ENCODE measurements at regions not wholly inside any gene's neighbourhood (a gene's known extent, or its start where the extent isn't known, plus 50 kb on each side); places are given as distances from the start of the nearest gene placed in this dataset.
"Not testable (repeated sequence)": the region's sequence is repeated elsewhere in the genome, so short reads cannot be mapped to it uniquely, and the experiment has no call there.

- H3K27me3 Mint-ChIP-seq; H3K4me3 Mint-ChIP-seq; H3K9me3 Mint-ChIP-seq; H3K36me3 Mint-ChIP-seq (ENCODE audit: low read depth); H3K4me1 Mint-ChIP-seq (ENCODE audit: low read depth); H3K27ac Mint-ChIP-seq: not testable (repeated sequence)
Measured at GRCh38 chrX:23458957-23459356, 124.3 kb downstream of the PTCHD1 start.

GRCh38 chrX:23465105-23465791, 130.6 kb downstream of the PTCHD1 start:
- Mint-ChIP-seq H3K27ac (no peak overlapping the region), H3K9me3 (peaks cover 10% of the 10 kb centered on the region), H3K27me3 (peaks cover 4% of the 10 kb centered on the region), H3K36me3 (ENCODE audit: low read depth) (no peaks in the 10 kb centered on the region), H3K4me3 (no peak overlapping the region), H3K4me1 (ENCODE audit: low read depth) (no peaks in the 10 kb centered on the region)

- H3K4me1 Mint-ChIP-seq (ENCODE audit: low read depth), result no peaks in the 10 kb centered on the region
- peaks cover 10% of the 10 kb centered on the region for H3K9me3 Mint-ChIP-seq
- H3K36me3 Mint-ChIP-seq (ENCODE audit: low read depth), result no peaks in the 10 kb centered on the region
- no peak overlapping the region for H3K4me3 Mint-ChIP-seq
- H3K27ac Mint-ChIP-seq, result no peak overlapping the region
- H3K27me3 Mint-ChIP-seq, result peaks cover 4% of the 10 kb centered on the region
Measured at GRCh38 chrX:23465985-23466384, 131.3 kb downstream of the PTCHD1 start.

- no peak overlapping the region for H3K4me3 Mint-ChIP-seq
- H3K27ac Mint-ChIP-seq, result no peak overlapping the region
Measured at GRCh38 chrX:23478056-23478455, 143.4 kb downstream of the PTCHD1 start.

GRCh38 chrX:23478561-23478960, 143.9 kb downstream of the PTCHD1 start:
- Mint-ChIP-seq H3K4me3 (no peak overlapping the region), H3K4me1 (ENCODE audit: low read depth) (no peaks in the 10 kb centered on the region), H3K36me3 (ENCODE audit: low read depth) (no peaks in the 10 kb centered on the region), H3K27me3 (no peaks in the 10 kb centered on the region), H3K9me3 (peaks cover 4% of the 10 kb centered on the region), H3K27ac (no peak overlapping the region)

More at GRCh38 chrX:23478056-23478455, 143.4 kb downstream of the PTCHD1 start:
- no peaks in the 10 kb centered on the region for H3K4me1 Mint-ChIP-seq (ENCODE audit: low read depth)
- peaks cover 4% of the 10 kb centered on the region for H3K9me3 Mint-ChIP-seq
- no peaks in the 10 kb centered on the region for H3K27me3 Mint-ChIP-seq
- H3K36me3 Mint-ChIP-seq (ENCODE audit: low read depth), result no peaks in the 10 kb centered on the region

- Mint-ChIP-seq H3K4me1 (ENCODE audit: low read depth) (no peaks in the 10 kb centered on the region), H3K27me3 (no peaks in the 10 kb centered on the region), H3K9me3 (no peaks in the 10 kb centered on the region), H3K27ac (no peak overlapping the region), H3K4me3 (no peak overlapping the region), H3K36me3 (ENCODE audit: low read depth) (no peaks in the 10 kb centered on the region)
Measured at GRCh38 chrX:23482561-23482960, 147.9 kb downstream of the PTCHD1 start.

- Mint-ChIP-seq H3K4me1 (ENCODE audit: low read depth) (no peaks in the 10 kb centered on the region), H3K9me3 (no peaks in the 10 kb centered on the region), H3K4me3 (no peak overlapping the region)
Measured at GRCh38 chrX:23483396-23483795, 148.7 kb downstream of the PTCHD1 start.

GRCh38 chrX:23493941-23494374, 159.3 kb downstream of the PTCHD1 start:
- Mint-ChIP-seq H3K4me3 (no peak overlapping the region), H3K9me3 (no peaks in the 10 kb centered on the region), H3K36me3 (ENCODE audit: low read depth) (no peaks in the 10 kb centered on the region), H3K27me3 (no peaks in the 10 kb centered on the region), H3K27ac (peak overlapping the region; percentile 49), H3K4me1 (ENCODE audit: low read depth) (peaks cover 6% of the 10 kb centered on the region)

More at GRCh38 chrX:23483396-23483795, 148.7 kb downstream of the PTCHD1 start:
- Mint-ChIP-seq H3K36me3 (ENCODE audit: low read depth) (no peaks in the 10 kb centered on the region), H3K27ac (no peak overlapping the region), H3K27me3 (no peaks in the 10 kb centered on the region)

- no peak overlapping the region for H3K27ac Mint-ChIP-seq
- H3K27me3 Mint-ChIP-seq, result no peaks in the 10 kb centered on the region
- H3K4me3 Mint-ChIP-seq, result no peak overlapping the region
- H3K36me3 Mint-ChIP-seq (ENCODE audit: low read depth), result no peaks in the 10 kb centered on the region
- peaks cover 6% of the 10 kb centered on the region for H3K4me1 Mint-ChIP-seq (ENCODE audit: low read depth)
- no peaks in the 10 kb centered on the region for H3K9me3 Mint-ChIP-seq
Measured at GRCh38 chrX:23494741-23495140, 160.1 kb downstream of the PTCHD1 start.

GRCh38 chrX:23497919-23498318, 163.3 kb downstream of the PTCHD1 start:
- Mint-ChIP-seq H3K27ac (no peak overlapping the region), H3K36me3 (ENCODE audit: low read depth) (no peaks in the 10 kb centered on the region), H3K4me3 (no peak overlapping the region), H3K9me3 (no peaks in the 10 kb centered on the region), H3K27me3 (no peaks in the 10 kb centered on the region), H3K4me1 (ENCODE audit: low read depth) (peaks cover 6% of the 10 kb centered on the region)

GRCh38 chrX:23501974-23502373, 165.3 kb upstream of the PRDX4 start:
- Mint-ChIP-seq H3K36me3 (ENCODE audit: low read depth) (no peaks in the 10 kb centered on the region), H3K4me1 (ENCODE audit: low read depth) (no peaks in the 10 kb centered on the region), H3K27ac (no peak overlapping the region), H3K27me3 (no peaks in the 10 kb centered on the region), H3K4me3 (no peak overlapping the region), H3K9me3 (no peaks in the 10 kb centered on the region)

GRCh38 chrX:23503835-23504539, 163.3 kb upstream of the PRDX4 start:
- H3K9me3 Mint-ChIP-seq, result peaks cover 5% of the 10 kb centered on the region
- no peaks in the 10 kb centered on the region for H3K27me3 Mint-ChIP-seq
- H3K36me3 Mint-ChIP-seq (ENCODE audit: low read depth), result no peaks in the 10 kb centered on the region

GRCh38 chrX:23504540-23504884, 162.8 kb upstream of the PRDX4 start:
- Mint-ChIP-seq H3K36me3 (ENCODE audit: low read depth) (no peaks in the 10 kb centered on the region), H3K27me3 (no peaks in the 10 kb centered on the region), H3K4me3 (no peak overlapping the region), H3K27ac (no peak overlapping the region), H3K9me3 (peaks cover 6% of the 10 kb centered on the region), H3K4me1 (ENCODE audit: low read depth) (no peaks in the 10 kb centered on the region)

More at GRCh38 chrX:23503835-23504539, 163.3 kb upstream of the PRDX4 start:
- no peak overlapping the region for H3K4me3 Mint-ChIP-seq
- no peak overlapping the region for H3K27ac Mint-ChIP-seq
- no peaks in the 10 kb centered on the region for H3K4me1 Mint-ChIP-seq (ENCODE audit: low read depth)

- peaks cover 6% of the 10 kb centered on the region for H3K9me3 Mint-ChIP-seq
- no peak overlapping the region for H3K27ac Mint-ChIP-seq
- H3K4me1 Mint-ChIP-seq (ENCODE audit: low read depth), result no peaks in the 10 kb centered on the region
- no peaks in the 10 kb centered on the region for H3K36me3 Mint-ChIP-seq (ENCODE audit: low read depth)
- no peak overlapping the region for H3K4me3 Mint-ChIP-seq
- no peaks in the 10 kb centered on the region for H3K27me3 Mint-ChIP-seq
Measured at GRCh38 chrX:23504895-23505294, 162.4 kb upstream of the PRDX4 start.

GRCh38 chrX:23505531-23506303, 161.6 kb upstream of the PRDX4 start:
- Mint-ChIP-seq H3K4me1 (ENCODE audit: low read depth) (no peaks in the 10 kb centered on the region), H3K27me3 (no peaks in the 10 kb centered on the region), H3K9me3 (peaks cover 6% of the 10 kb centered on the region)

More at GRCh38 chrX:23505531-23506303, 161.6 kb upstream of the PRDX4 start:
- H3K4me3 Mint-ChIP-seq, result no peak overlapping the region
- no peaks in the 10 kb centered on the region for H3K36me3 Mint-ChIP-seq (ENCODE audit: low read depth)
- H3K27ac Mint-ChIP-seq, result no peak overlapping the region

Measured in stimulated activated naive CD8-positive, alpha-beta T cell treated with anti-CD3 and anti-CD28 coated beads, Interleukin-15, Interleukin-2, amounts not matched to agents 100 ng/mL and 50 ng/mL, for 24 hours (primary cell).